ENCODE measurements at regions not wholly inside any gene's neighbourhood (a gene's known extent, or its start where the extent isn't known, plus 50 kb on each side); places are given as distances from the start of the nearest gene placed in this dataset.

DNA sequence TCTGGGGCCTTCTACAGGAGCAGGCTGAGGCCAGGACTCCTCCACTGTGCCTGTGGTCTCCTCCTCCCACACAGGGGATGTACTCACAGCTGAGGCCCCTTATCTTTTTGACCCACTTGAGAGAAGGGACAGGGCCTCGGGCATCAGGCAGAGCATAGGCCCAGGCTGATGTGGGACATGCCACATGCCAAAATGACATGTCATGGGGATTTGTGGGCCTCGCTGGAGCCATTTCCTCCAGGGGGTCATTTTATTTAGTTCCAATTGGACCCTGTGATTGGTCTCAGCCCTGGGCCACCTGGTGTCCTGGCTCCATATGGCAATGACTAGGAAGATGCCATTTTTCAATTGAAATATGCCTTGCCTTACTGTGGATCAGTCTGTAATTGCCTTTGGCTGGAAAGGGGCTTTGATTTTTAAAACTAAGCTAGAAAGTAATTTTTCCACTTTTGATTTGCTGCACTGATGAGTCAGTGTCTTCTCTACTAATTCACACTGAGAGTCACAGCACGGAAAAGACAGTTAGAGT, 171.1 kb upstream of the NAV2 start:
- Histone ChIP-seq H3K9me3 (no peaks in the 10 kb centered on the region), H3K4me3 (no peak overlapping the region), H3K27me3 (no peaks in the 10 kb centered on the region), H3K27ac (no peak overlapping the region), H3K36me3 (no peaks in the 10 kb centered on the region), H3K4me1 (no peaks in the 10 kb centered on the region)
- TF ChIP-seq, protein P1, sequence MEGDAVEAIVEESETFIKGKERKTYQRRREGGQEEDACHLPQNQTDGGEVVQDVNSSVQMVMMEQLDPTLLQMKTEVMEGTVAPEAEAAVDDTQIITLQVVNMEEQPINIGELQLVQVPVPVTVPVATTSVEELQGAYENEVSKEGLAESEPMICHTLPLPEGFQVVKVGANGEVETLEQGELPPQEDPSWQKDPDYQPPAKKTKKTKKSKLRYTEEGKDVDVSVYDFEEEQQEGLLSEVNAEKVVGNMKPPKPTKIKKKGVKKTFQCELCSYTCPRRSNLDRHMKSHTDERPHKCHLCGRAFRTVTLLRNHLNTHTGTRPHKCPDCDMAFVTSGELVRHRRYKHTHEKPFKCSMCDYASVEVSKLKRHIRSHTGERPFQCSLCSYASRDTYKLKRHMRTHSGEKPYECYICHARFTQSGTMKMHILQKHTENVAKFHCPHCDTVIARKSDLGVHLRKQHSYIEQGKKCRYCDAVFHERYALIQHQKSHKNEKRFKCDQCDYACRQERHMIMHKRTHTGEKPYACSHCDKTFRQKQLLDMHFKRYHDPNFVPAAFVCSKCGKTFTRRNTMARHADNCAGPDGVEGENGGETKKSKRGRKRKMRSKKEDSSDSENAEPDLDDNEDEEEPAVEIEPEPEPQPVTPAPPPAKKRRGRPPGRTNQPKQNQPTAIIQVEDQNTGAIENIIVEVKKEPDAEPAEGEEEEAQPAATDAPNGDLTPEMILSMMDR (IDR thresholded peaks at IDR 0.05), result no peak
- DNase-seq (no peak), ATAC-seq (no peak)
- intact Hi-C loops (cut with DNase I), result no loop called here

DNA sequence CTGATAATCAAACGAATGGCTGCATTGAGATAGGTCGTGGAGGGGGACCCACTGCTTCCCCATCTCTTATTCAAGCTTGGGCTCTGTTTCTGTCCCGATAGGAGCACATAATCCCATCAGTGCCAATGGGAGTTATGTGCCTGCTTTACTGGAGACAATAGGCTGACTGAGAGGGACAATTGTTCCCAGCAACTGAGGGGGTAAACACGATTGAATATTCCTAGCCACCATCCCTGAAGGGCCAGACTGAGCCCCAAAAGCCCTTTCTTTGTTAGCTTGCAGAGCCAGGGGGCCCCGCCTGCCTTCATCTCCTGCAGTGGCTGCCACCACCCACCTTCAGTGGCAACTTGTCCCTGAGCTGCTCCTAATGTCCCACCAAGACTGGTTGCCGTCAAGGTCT, 172.8 kb upstream of the NAV2 start:
- H3K4me1 ChIP-seq, result no peaks in the 10 kb centered on the region
- H3K27ac ChIP-seq, result no peak overlapping the region
- ATAC-seq (no peak), DNase-seq (no peak)
- no peaks in the 10 kb centered on the region for H3K36me3 ChIP-seq
- TF ChIP-seq, protein P1 (IDR thresholded peaks at IDR 0.05), result no peak
- no peak overlapping the region for H3K4me3 ChIP-seq
- no peaks in the 10 kb centered on the region for H3K27me3 ChIP-seq
- intact Hi-C loops (cut with DNase I), result no loop called here
- H3K9me3 ChIP-seq, result no peaks in the 10 kb centered on the region

DNA sequence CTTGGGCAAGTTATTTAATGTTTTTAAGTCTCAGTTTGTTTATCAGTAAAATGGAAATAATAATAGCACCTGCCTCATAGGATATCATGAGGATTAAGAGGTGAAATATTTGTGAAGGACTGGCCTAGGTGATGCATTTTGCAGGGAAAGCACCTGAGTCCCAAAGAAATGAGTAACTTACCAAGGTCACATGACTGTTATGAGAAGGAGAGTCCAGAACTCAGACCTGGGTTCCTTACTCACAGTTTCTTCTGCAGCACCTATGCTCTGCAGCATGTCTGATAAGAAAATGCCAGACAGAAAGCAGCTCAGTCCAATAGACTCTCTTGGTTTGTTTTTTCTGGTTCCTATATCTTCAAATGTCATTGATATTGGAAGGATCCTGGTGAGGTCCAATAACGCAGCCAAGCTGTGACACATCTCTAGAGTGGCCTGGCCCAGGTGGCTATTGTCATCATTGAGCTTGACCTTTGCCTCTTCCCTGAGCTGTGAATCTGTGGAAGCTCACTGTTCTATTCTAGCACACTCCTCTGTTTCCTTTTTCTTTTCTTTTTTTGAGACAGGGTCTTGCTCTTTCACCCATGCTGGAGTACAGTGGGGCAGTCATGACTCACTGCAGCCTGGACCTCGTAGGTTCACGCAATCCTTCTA, 174.7 kb upstream of the NAV2 start:
- TF ChIP-seq, protein P1 (IDR thresholded peaks at IDR 0.05), result no peak
- Histone ChIP-seq H3K4me1 (no peaks in the 10 kb centered on the region), H3K36me3 (no peaks in the 10 kb centered on the region), H3K27ac (no peak overlapping the region), H3K4me3 (no peak overlapping the region), H3K9me3 (no peaks in the 10 kb centered on the region), H3K27me3 (no peaks in the 10 kb centered on the region)
- no peak for DNase-seq
- intact Hi-C loops (cut with DNase I), result no loop called here
- ATAC-seq, result no peak

DNA sequence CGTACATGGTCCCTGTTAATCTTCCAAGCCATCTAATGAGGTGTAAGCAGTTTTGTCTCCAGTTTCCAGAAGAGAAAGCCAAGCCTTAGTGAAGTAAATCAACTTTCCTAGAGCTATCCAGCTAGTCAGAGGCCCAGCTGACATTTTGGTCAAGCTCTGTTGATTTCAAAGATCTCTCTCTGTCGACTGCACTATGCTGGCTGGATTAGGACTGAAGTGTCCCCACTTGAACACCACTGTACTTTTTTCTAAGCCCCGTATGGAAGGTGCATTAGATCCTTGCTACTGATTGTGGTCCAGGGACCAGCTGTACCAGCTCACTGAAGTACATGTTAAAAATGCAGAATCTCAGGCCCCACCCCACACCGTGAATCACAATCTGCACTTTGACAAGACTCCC, 176.5 kb upstream of the NAV2 start:
- Histone ChIP-seq H3K27me3 (no peaks in the 10 kb centered on the region), H3K9me3 (no peaks in the 10 kb centered on the region), H3K36me3 (no peaks in the 10 kb centered on the region), H3K27ac (no peak overlapping the region), H3K4me3 (no peak overlapping the region), H3K4me1 (no peaks in the 10 kb centered on the region)
- intact Hi-C loops (cut with DNase I), result no loop called here
- TF ChIP-seq, protein P1 (IDR thresholded peaks at IDR 0.05), result no peak
- ATAC-seq (no peak), DNase-seq (no peak)

DNA sequence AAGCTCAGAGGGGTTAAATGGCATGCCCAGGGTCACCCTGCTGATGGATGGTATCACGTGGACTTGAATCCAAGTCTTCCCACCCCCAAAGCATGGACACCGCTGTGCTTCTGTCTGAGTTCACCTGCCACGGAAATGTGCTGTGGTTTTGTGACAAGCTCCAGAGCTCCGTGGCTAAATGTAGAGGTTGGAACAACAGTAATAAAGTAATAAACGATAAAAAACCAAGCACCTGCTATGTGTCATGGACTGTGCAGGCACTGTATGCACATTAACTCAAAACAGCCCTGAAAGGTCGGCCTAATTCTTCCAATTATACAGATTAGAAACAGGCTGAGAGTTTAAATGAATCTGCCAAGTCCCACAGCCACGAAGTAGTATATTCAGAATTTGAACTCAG, 182.1 kb upstream of the NAV2 start:
- H3K4me3 ChIP-seq, result no peak overlapping the region
- DNase-seq, result no peak
- no peaks in the 10 kb centered on the region for H3K27me3 ChIP-seq
- no peaks in the 10 kb centered on the region for H3K9me3 ChIP-seq
- H3K4me1 ChIP-seq, result no peaks in the 10 kb centered on the region
- intact Hi-C loops (cut with DNase I), result no loop called here
- TF ChIP-seq, protein P1 (IDR thresholded peaks at IDR 0.05), result no peak
- H3K36me3 ChIP-seq, result no peaks in the 10 kb centered on the region
- H3K27ac ChIP-seq, result no peak overlapping the region
- ATAC-seq, result no peak

DNA sequence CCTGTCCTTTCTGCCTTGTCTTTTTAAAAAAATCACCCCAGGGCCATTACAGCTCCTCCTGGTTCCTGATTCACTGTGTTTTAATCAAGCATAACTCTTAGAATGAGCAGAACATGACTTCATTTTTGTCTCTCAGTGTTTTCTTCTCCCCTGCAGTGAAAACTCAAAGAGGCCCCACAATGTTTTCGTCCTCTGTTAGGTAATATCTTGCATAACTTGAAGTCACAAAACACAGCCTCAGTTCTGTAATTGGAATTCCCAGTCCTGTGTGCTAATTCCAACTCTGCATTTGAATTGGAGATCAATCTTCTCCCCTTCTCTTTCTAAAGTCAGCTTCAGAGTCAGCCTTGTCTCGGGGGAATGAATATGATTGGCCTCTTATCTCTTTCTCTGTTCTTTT, 186.5 kb upstream of the NAV2 start:
- TF ChIP-seq, protein P1 (IDR thresholded peaks at IDR 0.05), result no peak
- no peaks in the 10 kb centered on the region for H3K4me1 ChIP-seq
- ATAC-seq (no peak), DNase-seq (no peak)
- no peaks in the 10 kb centered on the region for H3K36me3 ChIP-seq
- H3K9me3 ChIP-seq, result no peaks in the 10 kb centered on the region
- no peak overlapping the region for H3K4me3 ChIP-seq
- intact Hi-C loops (cut with DNase I), result no loop called here
- H3K27me3 ChIP-seq, result no peaks in the 10 kb centered on the region
- H3K27ac ChIP-seq, result no peak overlapping the region

Measured in upper lobe of right lung (tissue), 1 donor.